ENCODE measurements at regions not wholly inside any gene's neighbourhood (a gene's known extent, or its start where the extent isn't known, plus 50 kb on each side); places are given as distances from the start of the nearest gene placed in this dataset.

DNA sequence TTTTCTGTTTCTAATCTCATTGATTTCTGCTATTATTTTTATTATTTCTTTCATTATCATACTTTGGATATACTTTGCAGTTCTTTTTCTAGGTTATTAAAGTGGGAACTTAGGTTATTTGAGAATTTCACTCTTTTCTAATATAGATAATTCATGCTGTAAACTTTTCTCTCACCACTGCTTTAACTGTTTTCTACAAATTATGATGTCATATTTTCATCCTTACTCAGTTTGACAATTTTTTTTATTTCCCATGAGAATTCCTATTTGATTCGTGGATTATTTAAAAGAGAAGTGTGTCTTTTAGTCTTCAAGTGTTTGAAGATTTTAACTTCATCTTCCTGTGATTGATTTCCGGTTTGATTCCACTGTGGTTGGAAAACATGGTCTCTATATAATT lies 336.8 kb upstream of the SALL1 start:
- no peak for DNase-seq (ENCODE audit: low read depth in 2 of 2)

DNA sequence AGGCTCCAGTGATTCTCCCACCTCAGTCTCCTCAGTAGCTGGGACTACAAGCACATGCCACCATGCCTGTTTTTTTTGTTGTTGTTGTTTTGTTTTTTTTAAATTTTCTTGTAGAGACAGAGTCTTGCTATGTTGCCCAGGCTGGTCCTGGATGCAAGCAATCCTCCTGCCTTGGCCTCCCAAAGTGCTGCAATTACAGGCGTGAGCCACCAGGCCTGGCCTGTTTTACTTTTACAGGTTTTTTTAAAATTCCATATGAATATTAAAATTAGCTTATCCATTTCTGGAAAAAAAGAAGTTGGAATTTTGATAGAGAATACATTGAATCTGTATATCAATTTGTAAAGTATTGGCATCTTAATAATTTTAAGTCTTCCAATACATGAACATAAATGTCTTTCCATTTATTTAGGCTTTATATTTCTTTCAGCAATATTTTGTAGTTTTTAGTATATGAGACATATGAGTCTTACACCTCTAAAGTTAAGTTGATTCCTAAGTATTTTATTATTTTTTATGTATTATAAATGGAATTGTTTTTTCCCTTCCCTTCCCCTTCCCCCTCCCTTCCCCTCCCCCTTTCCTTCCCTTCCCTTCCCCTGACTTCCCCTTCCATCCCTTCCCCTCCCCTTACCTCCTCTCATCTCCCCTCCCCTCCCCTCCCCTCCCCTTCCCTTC lies 323.5 kb upstream of the SALL1 start:
- DNase-seq (ENCODE audit: low read depth in 2 of 2): no peak

GRCh38 chr16:51473091-51473490 lies 322.0 kb upstream of the SALL1 start:
- DNase-seq (ENCODE audit: low read depth in 2 of 2): no peak

GRCh38 chr16:51470492-51470891 lies 319.4 kb upstream of the SALL1 start:
- DNase-seq (ENCODE audit: low read depth in 2 of 2): no peak

DNA sequence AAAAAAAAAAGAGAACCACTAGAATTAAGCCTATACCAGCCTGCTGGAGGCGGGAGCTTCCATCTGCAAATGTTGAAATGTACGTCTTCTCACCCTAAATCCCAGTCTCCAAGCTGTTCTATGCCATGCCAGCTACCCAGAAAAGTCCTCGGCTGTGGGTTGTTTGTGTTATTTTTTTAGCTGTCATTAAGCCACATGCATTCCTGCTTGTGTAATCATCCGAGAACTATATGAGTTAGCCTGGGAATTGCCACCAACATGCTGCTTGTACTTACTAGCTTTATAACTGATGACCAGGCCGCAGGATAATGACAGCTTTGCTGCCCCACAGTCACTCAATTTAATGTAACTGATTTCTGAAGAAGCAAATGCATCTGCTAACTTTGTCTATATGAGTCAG lies 313.9 kb upstream of the SALL1 start:
- no peak for DNase-seq (ENCODE audit: low read depth in 2 of 2)

DNA sequence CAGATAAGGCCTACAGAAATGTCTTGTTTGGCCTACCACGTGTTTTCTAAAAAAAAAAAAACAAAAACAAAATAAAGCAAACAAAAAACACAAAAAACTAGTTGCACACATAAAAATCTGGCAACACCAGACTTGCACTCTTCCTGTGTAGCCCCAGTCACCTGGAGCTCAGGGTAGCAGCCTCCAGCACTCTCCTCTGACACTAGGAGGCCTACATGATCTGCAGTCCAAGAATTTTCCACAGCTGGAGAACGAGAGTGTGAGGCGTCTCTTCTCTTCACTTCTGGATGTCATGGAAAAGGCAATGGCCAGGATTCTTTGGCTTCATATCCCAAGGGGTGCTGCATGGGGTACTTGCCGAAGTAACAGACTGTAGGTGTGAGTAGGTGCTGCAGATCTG lies 310.2 kb upstream of the SALL1 start:
- DNase-seq (ENCODE audit: low read depth in 2 of 2): no peak

DNA sequence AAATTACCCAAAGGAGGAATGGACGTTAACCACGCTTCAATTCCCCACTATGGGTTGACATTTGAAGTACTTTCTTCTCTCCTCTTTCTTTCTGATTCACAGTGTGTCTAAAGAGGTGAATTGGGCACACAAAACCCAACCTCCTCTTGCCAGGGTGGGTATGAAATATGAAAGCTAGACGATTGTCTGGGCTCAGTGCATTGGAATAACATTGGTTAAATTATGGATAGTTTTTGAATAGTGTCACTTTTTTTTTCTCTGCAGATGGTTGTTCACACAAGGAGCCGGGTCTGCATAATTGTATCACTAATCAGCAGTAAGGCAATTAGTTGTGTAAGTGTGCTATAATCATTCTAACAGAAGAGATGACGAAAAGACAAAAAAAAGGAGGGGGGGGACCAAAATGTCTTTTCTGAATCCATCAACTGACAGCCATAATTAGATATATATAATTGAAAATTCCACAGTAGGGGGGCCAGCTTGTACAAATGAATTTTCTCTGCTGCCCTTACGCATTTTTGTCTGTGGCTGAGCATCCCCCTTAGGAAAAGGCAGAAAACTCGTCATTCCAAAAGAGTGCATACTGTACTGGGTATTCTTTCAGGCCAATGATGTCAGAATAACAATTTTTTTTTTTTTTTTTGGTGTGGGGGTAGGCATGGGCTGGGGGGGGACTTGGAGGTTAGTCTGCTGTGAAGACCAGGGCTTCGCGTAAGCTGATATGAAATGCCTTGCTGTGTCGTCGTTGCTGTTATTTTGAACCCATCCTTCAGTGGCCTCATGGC lies 307.5 kb upstream of the SALL1 start:
- no peak for DNase-seq (ENCODE audit: low read depth in 2 of 2)

DNA sequence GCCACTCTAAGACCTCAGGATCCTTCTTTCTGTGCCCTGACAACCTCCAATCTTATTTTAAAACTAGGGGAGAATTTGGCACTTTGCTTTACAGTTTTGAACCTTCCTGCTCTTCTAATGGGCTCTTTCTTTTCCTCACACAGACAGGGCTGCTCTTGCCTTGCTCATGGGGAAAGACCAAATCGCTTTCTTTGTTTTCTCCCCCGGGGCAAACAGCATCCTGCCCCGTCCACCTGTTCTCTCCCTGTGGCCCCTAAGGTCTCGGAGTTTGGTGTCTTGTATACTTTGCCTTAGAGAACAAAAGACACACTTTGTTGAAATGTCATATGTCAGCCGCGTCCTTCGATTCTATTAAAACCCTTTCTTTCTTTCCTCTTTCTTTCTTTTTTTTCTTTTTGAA lies 306.7 kb upstream of the SALL1 start:
- no peak for DNase-seq (ENCODE audit: low read depth in 2 of 2)

DNA sequence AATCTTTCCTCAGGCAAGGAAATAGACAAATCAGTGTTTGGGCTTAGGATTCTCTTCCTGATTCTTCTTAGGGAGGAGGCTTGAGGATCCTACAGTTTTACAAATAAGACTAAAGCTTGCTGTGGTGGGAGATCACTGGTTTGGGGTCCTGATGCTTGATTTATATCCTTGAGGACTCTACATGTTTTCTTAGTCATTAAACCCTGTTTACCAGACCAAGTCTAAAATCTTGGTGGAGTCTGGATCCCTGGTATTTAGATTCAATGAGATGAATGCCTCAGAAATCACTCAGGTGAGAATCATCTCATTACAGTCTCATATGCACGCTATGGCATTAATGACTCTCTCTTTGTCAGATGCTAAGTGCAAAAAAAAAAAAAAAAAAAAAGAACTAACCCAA lies 304.3 kb upstream of the SALL1 start:
- DNase-seq (ENCODE audit: low read depth in 2 of 2): no peak

DNA sequence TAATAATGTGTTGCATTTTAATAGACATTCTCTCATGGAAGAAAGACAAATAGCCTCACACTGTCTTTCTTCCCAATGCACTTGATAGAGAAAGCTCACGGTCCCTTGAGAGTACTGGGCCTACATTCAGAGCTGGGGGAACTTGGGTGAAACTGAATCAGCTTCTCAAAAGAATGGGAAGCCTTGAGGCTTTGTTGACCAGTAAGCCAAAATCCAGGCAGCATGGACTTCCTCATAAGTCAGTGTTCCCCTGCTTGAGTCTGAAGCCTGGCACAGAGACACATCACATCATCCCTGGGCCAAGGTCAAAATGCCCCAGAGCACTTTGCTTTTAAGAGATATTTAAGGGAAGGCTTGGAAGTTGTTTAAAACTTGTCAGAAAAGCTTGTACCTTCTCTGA lies 302.2 kb upstream of the SALL1 start:
- no peak for DNase-seq (ENCODE audit: low read depth in 2 of 2)

DNA sequence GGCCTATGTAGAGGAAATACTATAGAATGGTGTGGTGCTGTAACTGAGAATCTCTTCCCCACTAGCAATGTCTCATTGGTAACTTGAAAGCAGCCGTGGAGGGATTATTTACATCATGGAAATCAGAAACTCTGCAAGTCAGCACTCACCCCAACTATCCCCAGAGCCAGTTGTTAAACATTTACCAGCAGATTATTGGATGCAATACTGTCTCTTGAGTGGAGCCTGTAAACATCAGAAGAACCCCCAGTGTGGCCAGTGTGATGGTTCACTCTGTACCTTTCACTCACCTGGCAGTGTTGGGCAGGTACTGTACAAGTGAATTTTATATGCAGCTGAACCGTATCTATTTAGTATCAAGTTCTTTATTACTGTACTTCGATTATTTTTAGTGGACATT lies 299.8 kb upstream of the SALL1 start:
- no peak for DNase-seq (ENCODE audit: low read depth in 2 of 2)

- DNase-seq (ENCODE audit: low read depth in 2 of 2): no peak
These were observed 299.3 kb upstream of the SALL1 start for GRCh38 chr16:51450376-51450775.

DNA sequence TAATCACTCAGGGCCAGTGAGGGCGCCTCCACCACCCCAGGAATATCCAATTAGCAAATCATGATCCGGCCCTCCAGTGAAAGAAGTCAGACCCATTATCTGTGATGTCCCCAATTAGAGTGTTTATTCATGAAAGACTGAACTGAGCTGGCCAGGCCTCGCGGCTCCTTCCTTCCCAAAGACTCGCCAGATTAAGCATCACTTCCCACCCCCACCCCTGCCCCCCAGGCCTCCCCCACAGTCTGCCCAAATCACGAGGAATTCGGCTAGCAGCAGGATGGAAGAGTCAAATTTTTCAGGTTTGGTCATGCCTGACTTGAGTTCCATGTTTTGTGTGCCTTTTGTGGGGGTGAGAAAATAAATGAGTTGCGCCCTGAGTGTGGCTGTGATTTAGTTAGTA lies 298.4 kb upstream of the SALL1 start:
- no peak for DNase-seq (ENCODE audit: low read depth in 2 of 2)

DNA sequence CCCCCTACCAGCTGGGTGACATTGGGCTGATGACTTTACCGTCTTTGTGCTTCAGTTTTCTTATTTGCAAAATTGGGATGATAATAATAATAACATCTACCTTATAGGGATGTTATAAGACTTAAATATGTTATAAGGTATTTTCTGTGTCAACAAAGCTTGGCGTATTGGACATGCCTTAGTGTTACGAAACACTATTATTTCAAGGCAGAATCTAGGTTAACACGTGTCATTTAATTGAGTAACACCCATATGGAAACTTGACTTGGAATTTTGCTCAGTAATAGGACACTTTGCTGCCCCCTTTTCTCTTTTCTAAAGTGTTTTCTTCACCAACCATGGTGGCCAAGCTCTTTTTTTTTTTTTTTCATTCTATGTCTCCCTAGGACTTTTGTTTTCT lies 294.2 kb upstream of the SALL1 start:
- DNase-seq (ENCODE audit: low read depth in 2 of 2): no peak

DNA sequence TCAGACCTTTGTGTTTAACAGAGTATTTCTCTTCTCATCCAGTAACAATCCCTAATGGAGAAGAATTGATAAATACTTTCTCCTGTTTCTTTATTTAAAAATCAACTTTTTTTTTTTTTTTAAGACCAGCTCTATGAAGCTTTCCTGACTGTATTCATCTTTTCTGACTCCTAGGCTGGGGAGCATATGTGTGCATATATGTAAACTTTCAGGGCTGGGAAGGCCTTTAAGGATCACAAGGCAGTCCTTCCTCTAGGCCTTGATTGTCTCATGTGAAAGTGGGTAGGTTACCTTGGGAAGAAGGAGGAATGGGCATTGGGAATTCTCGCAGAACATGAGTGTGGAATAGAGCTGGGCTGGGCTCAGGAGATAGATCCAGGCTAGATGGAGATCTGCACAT lies 292.9 kb upstream of the SALL1 start:
- no peak for DNase-seq (ENCODE audit: low read depth in 2 of 2)

DNA sequence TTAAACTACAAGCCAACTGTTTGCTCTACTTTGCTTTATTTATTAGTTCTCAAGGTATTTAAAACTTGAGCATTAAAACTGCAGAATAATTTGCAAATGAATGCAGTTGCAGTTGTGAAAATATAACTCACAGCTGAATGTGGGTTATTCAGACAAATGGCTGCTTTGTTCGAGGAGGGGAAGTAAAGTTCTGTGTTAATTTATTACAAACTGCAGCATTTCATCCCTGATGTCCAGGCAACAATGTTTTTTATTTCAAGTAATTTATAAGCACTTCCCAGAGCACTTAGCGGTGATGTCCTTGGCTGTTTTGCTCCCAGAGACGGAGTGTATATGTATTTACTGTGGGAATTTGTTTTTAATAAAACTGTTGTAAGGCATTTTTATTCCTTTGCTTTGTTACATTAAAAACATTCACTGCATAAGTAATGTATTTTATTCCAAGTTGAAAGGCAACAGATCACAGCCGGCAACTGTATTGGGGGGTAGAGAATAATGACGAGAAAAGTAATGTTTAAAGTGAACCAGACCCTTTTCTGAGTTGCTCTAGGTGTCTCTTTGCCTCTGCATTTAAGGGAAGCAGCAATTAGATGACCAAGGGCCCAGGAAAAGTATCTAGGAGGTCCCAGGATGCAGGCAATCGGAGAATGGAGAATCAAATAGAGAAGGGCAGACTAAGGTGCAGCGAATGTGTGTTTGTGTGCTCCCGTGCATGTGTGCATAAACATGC lies 291.2 kb upstream of the SALL1 start:
- DNase-seq (ENCODE audit: low read depth in 2 of 2): no peak

- DNase-seq (ENCODE audit: low read depth in 2 of 2): no peak
These were observed 289.2 kb upstream of the SALL1 start for GRCh38 chr16:51440131-51440889.

- no peak for DNase-seq (ENCODE audit: low read depth in 2 of 2)
These were observed 288.2 kb upstream of the SALL1 start for GRCh38 chr16:51439271-51439670.

DNA sequence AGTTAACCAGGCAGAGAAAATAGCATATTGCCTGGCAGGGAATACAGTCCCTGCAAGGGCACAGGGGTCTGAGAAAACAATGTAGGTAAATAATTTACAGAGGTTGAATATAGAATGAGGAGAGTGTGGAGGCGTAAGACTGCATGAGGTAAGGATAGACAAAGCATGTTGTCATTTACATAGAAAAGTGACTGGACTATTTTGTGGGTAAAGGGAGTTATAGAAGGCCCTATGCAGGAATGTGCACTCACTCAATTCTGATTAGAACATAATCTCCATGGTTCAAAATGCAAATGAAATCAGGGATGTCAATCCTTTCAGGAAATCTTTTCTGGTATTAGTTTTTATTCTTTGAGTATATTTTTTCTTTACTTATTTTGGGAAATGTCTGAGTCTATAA lies 285.7 kb upstream of the SALL1 start:
- DNase-seq (ENCODE audit: low read depth in 2 of 2): no peak

DNA sequence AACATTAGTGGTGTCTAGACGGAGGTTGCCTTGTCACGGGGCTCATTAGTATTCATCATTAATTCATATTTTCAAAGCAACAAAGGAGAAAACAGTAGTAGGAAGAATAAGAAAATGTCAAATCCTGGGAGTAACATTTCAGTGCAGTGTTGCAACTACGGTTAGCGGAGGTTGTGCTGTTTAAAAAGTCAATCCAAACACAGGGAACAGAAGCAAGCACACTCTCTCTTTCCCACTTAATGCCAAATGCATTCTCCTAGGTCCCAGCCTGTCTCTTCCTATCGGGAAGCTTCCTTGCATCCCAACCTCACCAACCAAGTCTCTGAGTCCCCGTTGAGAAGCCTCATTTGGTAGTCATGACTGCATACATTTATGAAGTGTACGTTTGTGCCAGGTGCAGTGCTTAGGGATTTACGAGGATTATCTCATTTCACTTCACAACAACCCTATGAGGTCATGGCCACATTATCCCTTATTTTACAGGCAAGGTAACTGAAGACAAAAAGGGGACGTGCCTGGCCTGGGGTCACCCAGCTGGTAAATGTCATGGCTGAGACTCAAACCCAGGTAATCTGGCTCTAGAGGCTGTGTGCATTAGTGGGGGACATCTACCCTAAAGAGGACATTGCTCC lies 283.6 kb upstream of the SALL1 start:
- no peak for DNase-seq (ENCODE audit: low read depth in 2 of 2)

DNA sequence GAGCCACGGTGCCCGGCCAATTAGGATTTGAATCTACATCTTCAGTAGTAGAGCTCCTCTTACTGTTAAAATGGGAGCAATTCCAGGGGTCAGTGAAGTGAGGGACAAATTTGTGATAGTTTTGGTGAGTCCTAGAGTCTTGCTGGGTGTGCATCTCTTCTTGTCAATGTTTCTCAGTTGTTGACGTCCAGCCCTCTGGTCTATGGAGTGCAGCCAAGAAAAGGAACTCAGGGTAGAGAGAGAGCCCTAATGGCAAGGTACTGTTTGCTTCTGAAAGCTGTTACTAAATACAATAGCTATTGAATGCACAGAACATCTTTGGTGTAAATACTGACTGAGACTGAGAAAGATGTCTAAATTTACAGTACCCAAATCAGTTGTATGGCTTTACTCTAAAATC lies 282.5 kb upstream of the SALL1 start:
- DNase-seq (ENCODE audit: low read depth in 2 of 2): no peak
